ENCODE measurements at regions not wholly inside any gene's neighbourhood (a gene's known extent, or its start where the extent isn't known, plus 50 kb on each side); places are given as distances from the start of the nearest gene placed in this dataset.

DNA sequence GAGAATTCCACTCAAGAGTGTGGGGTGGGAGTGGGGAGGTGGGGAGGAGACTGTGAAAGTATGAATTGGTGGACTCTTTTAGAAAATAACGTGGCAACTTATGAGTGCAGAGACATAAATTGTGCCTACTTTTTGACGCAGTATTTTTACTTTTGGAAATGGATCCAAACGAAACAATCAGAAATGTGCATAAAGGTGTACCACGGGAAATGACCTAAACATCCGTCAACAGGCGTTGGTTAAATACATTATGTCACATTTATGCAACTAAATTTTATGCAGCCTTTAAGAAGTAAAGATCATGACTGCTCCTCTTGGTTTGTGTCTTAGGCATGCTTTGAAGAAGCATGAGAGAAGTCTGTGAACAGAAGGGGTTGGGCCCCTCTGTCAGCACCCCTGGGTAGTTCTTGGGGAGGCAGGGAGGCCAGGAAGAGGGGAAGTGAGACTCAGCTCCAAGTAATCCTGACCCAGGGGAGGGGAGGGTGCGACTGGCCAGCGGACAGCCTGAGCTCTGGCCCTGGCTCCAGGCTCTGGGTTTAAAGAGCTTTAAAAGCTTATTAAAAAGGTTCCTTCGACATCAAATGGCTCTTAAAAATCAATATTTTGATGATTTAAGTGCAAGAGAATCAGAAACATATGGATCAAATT lies 126.4 kb upstream of the HAAO start:
- no peak for DNase-seq (ENCODE audit: low spot score)

GRCh38 chr2:42918041-42918440 lies 125.7 kb upstream of the HAAO start:
- DNase-seq (ENCODE audit: low spot score), result peak; percentile 63

- peak; percentile 75 for DNase-seq (ENCODE audit: low spot score)
Observed at GRCh38 chr2:42917425-42917927, 125.1 kb upstream of the HAAO start.

DNA sequence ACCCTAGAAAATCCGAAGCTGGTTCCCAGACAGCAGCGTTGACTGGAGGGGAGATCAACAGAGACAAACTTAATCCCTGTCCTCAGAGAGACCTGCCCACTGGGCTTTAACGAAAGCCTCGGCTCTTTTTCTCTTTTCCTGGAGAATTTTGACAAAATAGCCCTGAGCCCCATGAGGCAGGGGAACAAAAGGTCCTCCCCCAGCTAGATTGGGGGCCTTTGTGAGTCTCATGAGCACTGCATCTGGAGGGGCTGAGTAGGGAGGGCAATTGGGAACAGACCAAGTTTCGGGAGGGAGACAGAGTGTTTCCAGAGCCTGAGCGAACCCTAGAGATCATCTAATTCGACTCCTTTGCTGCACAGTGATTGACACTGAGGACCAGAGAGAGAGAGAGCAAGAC lies 123.9 kb upstream of the HAAO start:
- no peak for DNase-seq (ENCODE audit: low spot score)

DNA sequence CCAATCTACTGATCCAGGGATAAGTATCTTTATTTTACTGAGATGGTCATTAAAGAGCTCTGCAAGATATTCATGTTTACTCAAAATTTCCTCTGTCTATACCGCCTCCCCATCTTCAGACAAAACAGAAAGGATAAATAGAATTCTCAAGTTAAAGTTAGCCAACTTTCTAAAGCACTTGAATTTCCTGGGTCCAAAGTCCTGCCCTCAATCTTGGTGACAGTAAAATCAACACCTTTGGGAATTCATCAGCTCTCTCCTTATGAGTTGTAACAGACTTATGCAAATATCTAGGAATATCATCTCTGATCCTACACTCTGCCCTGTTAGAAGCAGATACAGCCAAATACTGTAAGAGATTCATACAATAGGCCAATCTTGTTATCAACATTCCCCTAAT lies 122.5 kb upstream of the HAAO start:
- no peak for DNase-seq (ENCODE audit: low spot score)

- no peak for DNase-seq (ENCODE audit: low spot score)
Observed at GRCh38 chr2:42914314-42914713, 121.9 kb upstream of the HAAO start.

DNA sequence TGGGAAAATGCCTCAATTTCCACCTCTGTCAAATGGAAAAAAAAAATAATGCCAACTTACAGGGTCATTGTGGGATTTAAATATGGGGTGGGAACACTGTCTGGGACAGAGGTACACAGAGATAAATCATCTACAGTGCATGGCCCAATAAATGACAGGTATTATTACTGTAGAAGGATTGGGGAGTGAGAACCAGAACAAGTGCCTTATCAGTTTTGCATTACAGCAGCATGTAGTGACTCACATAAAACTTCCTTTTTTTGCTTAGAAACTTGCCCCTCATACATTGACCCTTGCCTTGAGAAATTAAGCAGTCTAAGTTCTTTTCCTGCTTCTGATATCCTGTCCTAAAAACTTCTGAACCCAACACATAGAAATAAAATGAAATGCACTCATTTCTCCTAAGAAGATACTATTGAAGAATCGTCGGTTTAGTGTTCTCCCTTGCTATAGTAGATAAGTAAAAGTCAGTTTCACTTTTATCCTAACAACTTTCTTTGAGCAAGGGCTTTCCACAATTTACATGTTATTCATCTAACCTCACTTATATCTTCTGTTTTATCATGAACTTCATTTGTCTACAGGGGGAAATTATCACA lies 121.0 kb upstream of the HAAO start:
- peak; percentile 58 for DNase-seq (ENCODE audit: low spot score)

DNA sequence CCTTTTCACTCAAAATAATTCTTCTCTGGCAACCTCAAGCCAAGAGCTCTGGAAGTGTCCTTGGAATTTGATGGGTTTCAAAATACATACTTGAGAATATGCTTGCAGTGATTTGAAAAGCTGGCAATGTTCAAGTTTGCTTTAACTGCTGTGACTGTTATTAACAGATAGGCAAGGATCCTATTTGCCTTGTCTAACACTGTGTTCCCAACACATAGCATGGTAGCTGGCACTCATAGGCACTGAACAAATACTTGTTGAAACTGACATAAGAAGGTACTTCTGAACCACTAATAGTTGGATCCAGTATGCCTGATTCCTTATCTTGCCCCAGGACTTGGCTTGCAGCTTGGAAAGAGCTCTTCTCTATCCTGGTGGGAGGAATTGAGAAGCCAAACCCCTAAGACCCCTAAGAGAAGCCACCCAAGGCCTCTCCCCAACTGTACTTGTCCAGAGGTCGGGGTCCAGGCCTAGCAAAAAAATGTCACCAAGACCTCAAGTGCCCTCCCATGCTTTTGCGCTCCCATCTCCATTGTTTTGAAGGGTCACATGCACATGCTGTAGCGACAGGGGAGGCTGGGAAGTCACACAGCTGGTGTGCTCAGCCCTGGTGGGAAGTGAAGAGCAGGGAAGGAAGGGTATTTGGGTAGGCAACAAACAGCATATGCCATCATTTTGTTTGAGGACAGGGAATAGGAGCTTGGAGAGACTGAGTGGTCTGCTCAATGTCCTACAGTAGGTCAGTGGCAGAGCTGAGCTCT lies 118.4 kb upstream of the HAAO start:
- DNase-seq (ENCODE audit: low spot score), result no peak

DNA sequence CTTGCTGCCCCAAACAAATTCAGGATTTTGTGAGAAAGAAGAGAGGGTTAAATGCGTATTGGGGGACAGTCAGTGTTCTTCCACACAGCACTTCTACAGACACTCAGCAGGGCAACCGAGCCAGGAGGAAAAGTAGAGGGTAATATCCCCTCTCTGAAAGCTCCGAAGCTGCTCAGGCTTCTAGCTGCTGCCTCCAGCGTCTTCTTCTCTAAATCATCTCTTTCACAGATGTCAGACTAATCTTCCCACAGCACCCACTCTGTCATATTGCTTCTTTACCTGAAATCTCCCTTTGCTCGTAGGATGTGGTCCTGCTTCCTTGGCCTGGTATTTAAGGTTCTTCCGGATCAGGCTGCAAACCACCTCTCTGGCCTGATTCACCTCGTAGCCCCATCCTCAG lies 117.6 kb upstream of the HAAO start:
- no peak for DNase-seq (ENCODE audit: low spot score)

GRCh38 chr2:42908518-42909200 lies 116.3 kb upstream of the HAAO start:
- no peak for DNase-seq (ENCODE audit: low spot score)

GRCh38 chr2:42907835-42908234 lies 115.5 kb upstream of the HAAO start:
- no peak for DNase-seq (ENCODE audit: low spot score)

GRCh38 chr2:42906557-42907411 lies 114.4 kb upstream of the HAAO start:
- no peak for DNase-seq (ENCODE audit: low spot score)

GRCh38 chr2:42906111-42906556 lies 113.8 kb upstream of the HAAO start:
- no peak for DNase-seq (ENCODE audit: low spot score)

GRCh38 chr2:42905341-42906110 lies 113.1 kb upstream of the HAAO start:
- no peak for DNase-seq (ENCODE audit: low spot score)

GRCh38 chr2:42904576-42904876 lies 112.1 kb upstream of the HAAO start:
- DNase-seq (ENCODE audit: low spot score), result no peak

DNA sequence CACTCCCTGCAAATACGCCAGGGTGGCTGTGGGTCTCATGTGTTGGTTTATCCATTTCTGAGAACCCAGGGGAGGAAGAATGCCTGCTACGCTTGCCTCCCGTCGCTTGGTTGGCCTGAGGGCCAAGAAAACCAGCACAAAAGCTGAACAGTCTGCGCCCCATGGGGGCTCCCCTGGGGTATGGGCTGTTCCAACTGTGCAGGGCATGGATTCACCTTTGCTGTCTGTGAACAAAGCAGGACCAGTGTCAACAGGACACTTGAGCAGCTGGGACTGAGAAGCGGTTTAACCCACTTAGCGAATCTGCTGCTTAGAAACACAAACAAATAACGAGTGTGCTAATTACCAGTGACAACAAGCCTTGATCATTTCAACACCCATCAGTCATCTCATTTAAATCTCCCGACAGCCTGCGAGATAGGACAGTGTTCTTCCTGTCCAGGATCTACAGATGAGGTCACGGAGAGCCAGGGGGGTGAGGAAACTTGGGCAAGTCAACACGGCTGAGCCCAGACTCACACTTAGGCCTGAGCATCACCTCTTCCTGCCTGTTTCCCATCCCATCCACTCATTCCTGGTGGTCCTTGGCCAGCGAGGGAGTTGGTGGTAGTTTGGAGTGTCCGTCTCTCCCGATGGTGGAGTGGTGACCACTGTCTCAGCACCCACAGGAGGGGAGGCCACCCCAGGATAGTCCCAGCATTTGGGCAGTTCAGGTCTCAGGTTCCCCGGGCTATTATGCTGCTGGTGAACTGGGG lies 111.6 kb upstream of the HAAO start:
- DNase-seq (ENCODE audit: low spot score), result no peak

DNA sequence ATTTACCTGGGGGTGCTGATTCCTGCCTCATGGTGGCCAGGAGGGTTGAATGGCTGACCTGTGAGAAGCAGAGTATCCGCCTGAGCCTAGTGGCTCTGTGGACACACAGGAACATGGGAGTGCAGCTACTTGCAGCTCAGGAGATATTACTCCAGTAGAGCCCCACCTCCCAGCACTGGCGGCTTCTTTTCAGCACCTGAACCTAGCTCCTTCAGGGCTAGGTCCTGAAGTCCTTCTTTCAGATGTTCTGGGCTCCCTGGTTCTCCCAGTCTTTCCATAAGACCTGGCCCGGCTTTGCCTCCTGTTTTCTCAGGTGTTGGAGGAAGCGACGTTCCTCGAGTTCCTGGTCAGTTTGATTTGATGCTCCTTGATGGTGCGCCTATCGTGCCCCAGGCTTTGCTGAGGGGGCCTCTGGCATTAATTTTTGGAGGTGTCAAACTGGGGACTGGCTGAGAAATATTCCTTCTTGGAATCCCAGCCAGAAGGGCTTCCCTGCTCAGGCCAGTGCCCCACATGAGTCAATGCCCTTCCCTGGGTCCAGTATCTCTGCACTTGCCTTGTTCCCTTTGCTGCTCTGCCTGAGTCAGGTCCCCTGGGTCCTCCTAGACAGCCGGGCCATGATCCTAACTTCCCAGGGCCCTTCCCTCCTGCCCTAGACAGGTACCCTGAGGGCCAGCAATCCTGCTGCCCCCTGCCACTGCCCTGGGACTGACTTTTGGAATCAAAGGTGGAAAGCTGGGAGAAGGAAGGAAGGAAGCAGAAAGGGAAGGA lies 110.7 kb upstream of the HAAO start:
- DNase-seq (ENCODE audit: low spot score), result no peak

DNA sequence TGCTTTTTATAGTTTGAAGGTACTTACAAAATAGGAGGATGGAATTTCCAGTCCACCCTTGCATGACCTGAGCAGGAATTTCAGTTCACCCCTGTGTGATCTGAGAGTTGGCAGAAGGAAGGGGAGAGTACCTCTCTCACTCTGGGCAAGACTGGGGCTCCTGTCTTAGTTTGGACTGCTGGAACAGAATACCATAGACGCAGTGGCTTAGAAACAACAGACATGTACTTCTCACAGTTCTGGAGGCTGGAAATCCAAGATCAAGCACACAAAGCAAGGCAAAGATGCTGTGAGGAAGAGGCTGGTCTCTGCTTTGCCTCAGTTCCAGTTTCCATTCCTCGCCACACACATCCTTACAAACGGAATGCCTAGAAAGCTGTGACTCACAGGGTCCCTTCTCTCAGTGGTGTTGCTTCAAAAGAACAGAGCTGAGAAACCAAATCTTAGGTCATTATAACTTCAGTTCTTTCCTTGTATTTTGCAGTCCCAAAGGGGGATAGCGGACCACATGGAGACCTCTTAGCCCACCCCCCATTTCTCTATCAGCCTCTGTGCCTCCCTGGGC lies 108.8 kb upstream of the HAAO start:
- no peak for DNase-seq (ENCODE audit: low spot score)

DNA sequence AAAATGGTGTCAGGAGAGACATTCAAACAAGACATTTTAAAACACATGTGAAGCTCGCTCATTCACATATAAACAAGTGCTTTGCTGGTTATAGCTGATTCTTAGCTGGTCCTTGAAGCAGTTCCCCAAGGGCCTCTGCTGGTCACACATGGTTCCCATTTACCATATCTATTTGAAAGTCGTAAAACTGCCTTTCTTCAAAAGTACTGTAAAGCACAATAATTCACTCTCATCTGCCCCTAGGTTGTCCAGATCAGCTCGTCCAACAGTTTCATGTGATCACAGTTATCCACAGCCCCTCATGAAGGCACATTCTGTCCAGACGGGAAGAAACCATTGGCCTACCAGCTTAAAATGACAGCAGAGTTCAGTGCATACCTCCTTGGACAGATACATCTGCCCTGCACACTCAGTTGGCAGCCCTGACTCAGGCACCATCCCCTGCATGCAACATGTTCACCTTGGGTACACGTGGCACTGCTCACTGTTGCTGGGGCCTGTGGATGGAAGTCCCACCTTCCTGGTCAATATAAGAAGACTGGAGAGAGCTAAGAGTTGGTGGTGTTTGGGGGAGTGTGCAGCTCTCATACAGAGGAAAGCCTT lies 108.0 kb upstream of the HAAO start:
- no peak for DNase-seq (ENCODE audit: low spot score)

Data from hematopoietic multipotent progenitor cell treated with erythropoietin and hydrocortisone succinate and interleukin-3 and kit ligand, for 15 days (in vitro differentiated cells).